Activated naive CD4-positive, alpha-beta T cell treated with anti-CD3 and anti-CD28 coated beads, Interleukin-2, amount 50 U/mL, for 24 hours (primary cell): ENCODE measurements at regions not wholly inside any gene's neighbourhood (a gene's known extent, or its start where the extent isn't known, plus 50 kb on each side); places are given as distances from the start of the nearest gene placed in this dataset.

ENCODE experiments used
- H3K27ac Mint-ChIP-seq: one replicate; pipeline ENCODE4 v1.8.0; 2021; ENCODE audit warnings: mild to moderate bottlenecking, mixed read lengths
- H3K27me3 Mint-ChIP-seq: one replicate; pipeline ENCODE4 v1.8.0; 2021; ENCODE audit warnings: mixed read lengths
- H3K36me3 Mint-ChIP-seq: one replicate; pipeline ENCODE4 v1.8.0; 2021; ENCODE audit warnings: mixed read lengths
- H3K4me1 Mint-ChIP-seq: one replicate; pipeline ENCODE4 v1.8.0; 2021; ENCODE audit warnings: mixed read lengths
- H3K4me3 Mint-ChIP-seq: one replicate; pipeline ENCODE4 v1.8.0; 2021; ENCODE audit warnings: mild to moderate bottlenecking, mixed read lengths
- H3K9me3 Mint-ChIP-seq: one replicate; pipeline ENCODE4 v1.8.0; 2021; ENCODE audit warnings: mixed read lengths

- Mint-ChIP-seq H3K4me1 (no peaks in the 10 kb centered on the region), H3K36me3 (no peaks in the 10 kb centered on the region), H3K9me3 (no peaks in the 10 kb centered on the region), H3K27ac (no peak overlapping the region), H3K27me3 (peaks cover 4% of the 10 kb centered on the region), H3K4me3 (no peak overlapping the region)
Observed at GRCh38 chr6:40928307-40928706, 110.7 kb downstream of the UNC5CL start.

GRCh38 chr6:40925341-40925740 is 113.7 kb downstream of the UNC5CL start:
- peaks cover 4% of the 10 kb centered on the region for H3K27me3 Mint-ChIP-seq
- no peak overlapping the region for H3K4me3 Mint-ChIP-seq
- no peaks in the 10 kb centered on the region for H3K36me3 Mint-ChIP-seq
- H3K9me3 Mint-ChIP-seq: no peaks in the 10 kb centered on the region
- H3K4me1 Mint-ChIP-seq: no peaks in the 10 kb centered on the region
- H3K27ac Mint-ChIP-seq: no peak overlapping the region

GRCh38 chr6:40924839-40925238 is 114.2 kb downstream of the UNC5CL start:
- Mint-ChIP-seq H3K4me1 (no peaks in the 10 kb centered on the region), H3K27ac (no peak overlapping the region), H3K9me3 (no peaks in the 10 kb centered on the region), H3K36me3 (no peaks in the 10 kb centered on the region), H3K27me3 (peaks cover 4% of the 10 kb centered on the region), H3K4me3 (no peak overlapping the region)

DNA sequence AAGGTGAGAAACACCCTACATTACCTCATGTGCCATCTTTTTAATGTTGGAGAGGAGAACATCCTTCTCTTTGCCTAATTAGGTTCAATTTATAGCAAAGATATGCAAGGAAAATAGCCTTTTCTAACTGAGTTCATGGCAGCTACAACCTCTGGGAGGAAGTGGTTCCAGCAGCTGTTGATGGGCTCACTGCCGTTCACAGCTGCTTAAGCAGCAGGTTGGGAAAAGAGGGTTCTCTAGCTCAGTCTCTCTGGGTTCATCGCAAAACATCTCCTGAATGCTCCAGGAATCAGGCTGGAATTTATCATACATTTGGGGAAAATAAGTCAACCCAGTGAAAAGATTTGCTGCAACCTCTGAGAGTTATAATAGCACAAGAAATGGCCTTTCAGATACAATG is 115.1 kb downstream of the UNC5CL start:
- peaks cover 6% of the 10 kb centered on the region for H3K27me3 Mint-ChIP-seq
- H3K4me3 Mint-ChIP-seq: no peak overlapping the region
- no peak overlapping the region for H3K27ac Mint-ChIP-seq
- no peaks in the 10 kb centered on the region for H3K4me1 Mint-ChIP-seq
- no peaks in the 10 kb centered on the region for H3K36me3 Mint-ChIP-seq
- H3K9me3 Mint-ChIP-seq: no peaks in the 10 kb centered on the region

- Mint-ChIP-seq H3K36me3 (no peaks in the 10 kb centered on the region), H3K9me3 (no peaks in the 10 kb centered on the region), H3K27ac (no peak overlapping the region), H3K4me1 (no peaks in the 10 kb centered on the region), H3K27me3 (peaks cover 6% of the 10 kb centered on the region), H3K4me3 (no peak overlapping the region)
Observed at GRCh38 chr6:40923326-40923725, 115.7 kb downstream of the UNC5CL start.

- Mint-ChIP-seq H3K36me3 (no peaks in the 10 kb centered on the region), H3K9me3 (no peaks in the 10 kb centered on the region), H3K4me3 (no peak overlapping the region), H3K27ac (no peak overlapping the region), H3K27me3 (peaks cover 6% of the 10 kb centered on the region), H3K4me1 (no peaks in the 10 kb centered on the region)
Observed at GRCh38 chr6:40922281-40922680, 116.7 kb downstream of the UNC5CL start.

DNA sequence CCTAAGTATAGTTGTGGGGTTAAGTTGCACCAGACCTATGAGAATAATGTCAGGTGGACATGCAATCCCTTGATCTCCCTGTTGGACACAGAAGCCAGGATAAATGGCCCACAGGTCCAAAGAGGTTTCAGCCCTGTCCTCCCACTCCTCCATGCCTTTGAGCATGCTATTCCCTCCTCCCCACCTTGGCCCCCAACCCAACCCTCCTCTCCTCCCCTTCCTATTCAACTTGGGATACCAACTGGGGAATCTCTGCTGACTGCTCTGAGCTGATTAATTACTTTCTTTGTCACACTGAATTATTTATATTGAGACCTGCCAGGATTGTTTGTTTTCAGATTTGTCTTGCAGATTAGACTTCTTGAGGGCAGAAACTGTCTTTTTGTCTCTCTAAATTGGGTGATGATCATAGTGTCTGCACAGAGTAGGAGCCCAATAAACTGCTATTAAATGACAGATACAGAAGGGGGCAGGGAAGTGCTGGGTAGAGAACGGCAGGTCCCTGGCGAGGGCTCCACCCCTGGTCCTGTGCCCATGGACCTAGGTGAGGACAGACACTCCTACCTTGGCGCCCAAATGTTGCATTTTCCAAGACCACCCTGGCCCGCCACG is 120.9 kb downstream of the UNC5CL start:
- Mint-ChIP-seq H3K4me1 (no peaks in the 10 kb centered on the region), H3K36me3 (no peaks in the 10 kb centered on the region), H3K4me3 (no peak overlapping the region), H3K27ac (no peak overlapping the region), H3K27me3 (peaks cover 6% of the 10 kb centered on the region), H3K9me3 (no peaks in the 10 kb centered on the region)

DNA sequence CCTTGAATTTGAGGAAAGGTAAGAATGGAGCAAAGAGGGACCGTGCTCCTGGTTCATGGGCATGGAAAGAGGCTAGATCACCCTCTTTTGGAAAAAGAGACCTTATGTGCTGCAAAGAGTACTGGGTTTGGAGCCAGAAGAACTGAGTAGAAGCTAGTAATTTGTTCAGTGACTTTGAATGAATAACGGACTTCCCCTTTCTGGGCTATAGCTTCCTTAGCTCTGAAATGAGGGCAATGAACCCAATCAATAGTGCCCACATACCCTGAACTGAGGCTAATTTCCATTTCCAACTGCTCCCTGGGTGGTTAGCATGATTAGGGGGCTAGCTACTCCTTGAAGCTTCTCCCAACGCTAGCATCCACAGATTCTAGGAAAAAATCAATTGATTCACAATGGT is 121.4 kb downstream of the UNC5CL start:
- H3K27ac Mint-ChIP-seq: no peak overlapping the region
- no peak overlapping the region for H3K4me3 Mint-ChIP-seq
- peaks cover 6% of the 10 kb centered on the region for H3K27me3 Mint-ChIP-seq
- no peaks in the 10 kb centered on the region for H3K4me1 Mint-ChIP-seq
- no peaks in the 10 kb centered on the region for H3K36me3 Mint-ChIP-seq
- H3K9me3 Mint-ChIP-seq: no peaks in the 10 kb centered on the region

GRCh38 chr6:40916845-40917244 is 122.2 kb downstream of the UNC5CL start:
- no peak overlapping the region for H3K27ac Mint-ChIP-seq
- no peaks in the 10 kb centered on the region for H3K9me3 Mint-ChIP-seq
- H3K4me1 Mint-ChIP-seq: no peaks in the 10 kb centered on the region
- H3K27me3 Mint-ChIP-seq: peaks cover 6% of the 10 kb centered on the region
- H3K4me3 Mint-ChIP-seq: no peak overlapping the region
- no peaks in the 10 kb centered on the region for H3K36me3 Mint-ChIP-seq

DNA sequence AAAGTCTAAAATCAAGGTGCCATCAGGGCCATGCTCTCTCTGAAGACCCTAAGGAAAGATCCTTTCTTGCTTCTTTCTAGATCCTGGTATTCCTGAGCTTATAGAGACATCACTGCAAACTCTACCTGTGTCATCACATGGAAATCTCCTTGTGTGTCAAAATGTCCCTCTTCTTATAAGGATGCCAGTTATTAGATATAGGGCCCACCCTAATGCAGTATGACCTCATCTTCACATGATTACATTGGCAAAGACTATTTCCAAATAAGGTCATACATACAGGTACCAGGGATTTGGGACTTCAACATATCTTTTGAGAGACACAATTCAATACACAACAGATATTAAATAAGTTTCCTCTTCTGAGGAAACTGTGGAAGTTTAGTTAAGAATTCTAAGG is 123.9 kb downstream of the UNC5CL start:
- Mint-ChIP-seq H3K9me3 (no peaks in the 10 kb centered on the region), H3K27me3 (peaks cover 6% of the 10 kb centered on the region), H3K27ac (no peak overlapping the region), H3K4me1 (no peaks in the 10 kb centered on the region), H3K36me3 (no peaks in the 10 kb centered on the region), H3K4me3 (no peak overlapping the region)

DNA sequence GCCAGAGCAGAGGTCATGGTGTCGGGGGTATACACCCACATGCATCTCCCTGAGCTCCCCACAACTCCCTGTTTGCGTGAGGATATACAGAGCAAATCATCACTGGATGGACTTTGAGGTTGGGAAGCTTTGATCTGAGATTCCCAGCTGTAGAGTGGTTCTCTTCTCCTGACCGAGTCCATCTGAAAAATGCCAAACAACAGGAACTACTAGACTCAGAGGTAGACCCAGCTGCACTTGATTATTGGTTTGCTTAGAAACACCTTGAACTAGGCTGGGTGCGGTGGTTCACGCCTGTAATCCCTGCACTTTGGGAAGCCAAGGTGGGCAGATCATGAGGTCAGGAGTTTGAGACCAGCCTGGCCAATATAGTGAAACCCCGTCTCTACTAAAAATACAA is 125.0 kb downstream of the UNC5CL start:
- Mint-ChIP-seq H3K9me3 (no peaks in the 10 kb centered on the region), H3K27me3 (peaks cover 5% of the 10 kb centered on the region), H3K4me3 (no peak overlapping the region), H3K36me3 (no peaks in the 10 kb centered on the region), H3K27ac (no peak overlapping the region), H3K4me1 (no peaks in the 10 kb centered on the region)

GRCh38 chr6:40912158-40912946 is 126.7 kb downstream of the UNC5CL start:
- Mint-ChIP-seq H3K4me1 (no peaks in the 10 kb centered on the region), H3K27ac (no peak overlapping the region), H3K36me3 (no peaks in the 10 kb centered on the region), H3K27me3 (peaks cover 4% of the 10 kb centered on the region), H3K9me3 (no peaks in the 10 kb centered on the region), H3K4me3 (no peak overlapping the region)

- no peaks in the 10 kb centered on the region for H3K4me1 Mint-ChIP-seq
- no peaks in the 10 kb centered on the region for H3K36me3 Mint-ChIP-seq
- H3K27me3 Mint-ChIP-seq: peaks cover 2% of the 10 kb centered on the region
- H3K27ac Mint-ChIP-seq: no peak overlapping the region
- H3K4me3 Mint-ChIP-seq: no peak overlapping the region
- H3K9me3 Mint-ChIP-seq: no peaks in the 10 kb centered on the region
Observed at GRCh38 chr6:40910260-40910893, 128.6 kb downstream of the UNC5CL start.

GRCh38 chr6:40909811-40910210 is 129.2 kb downstream of the UNC5CL start:
- Mint-ChIP-seq H3K27me3 (peaks cover 2% of the 10 kb centered on the region), H3K4me3 (no peak overlapping the region), H3K27ac (no peak overlapping the region), H3K4me1 (no peaks in the 10 kb centered on the region), H3K36me3 (no peaks in the 10 kb centered on the region), H3K9me3 (no peaks in the 10 kb centered on the region)

DNA sequence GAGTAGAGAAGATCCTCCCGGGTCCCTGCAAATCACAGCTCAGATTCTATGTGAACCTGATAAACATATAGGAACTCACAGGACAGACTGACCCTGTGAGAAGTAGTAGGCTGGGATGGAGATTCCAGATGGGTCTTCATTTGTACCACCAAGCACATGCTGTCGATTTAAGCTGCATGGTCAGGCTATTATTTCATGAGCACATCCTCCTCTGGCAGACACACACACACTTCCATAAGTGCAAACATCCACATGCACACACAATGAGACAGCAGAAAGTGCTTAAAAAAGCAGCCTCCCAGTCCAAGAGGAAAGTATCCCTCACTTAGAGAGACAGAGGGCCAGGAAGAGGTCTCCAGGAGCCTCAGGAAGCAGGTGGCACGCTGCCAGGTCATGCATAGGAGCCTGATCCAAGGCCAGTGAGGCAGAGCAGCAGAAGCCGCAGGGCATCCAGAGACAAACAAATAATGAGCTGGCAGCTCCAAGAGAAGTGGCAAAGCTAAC is 131.8 kb downstream of the UNC5CL start:
- no peaks in the 10 kb centered on the region for H3K27me3 Mint-ChIP-seq
- H3K36me3 Mint-ChIP-seq: no peaks in the 10 kb centered on the region
- no peak overlapping the region for H3K4me3 Mint-ChIP-seq
- H3K4me1 Mint-ChIP-seq: no peaks in the 10 kb centered on the region
- no peaks in the 10 kb centered on the region for H3K9me3 Mint-ChIP-seq
- H3K27ac Mint-ChIP-seq: no peak overlapping the region

DNA sequence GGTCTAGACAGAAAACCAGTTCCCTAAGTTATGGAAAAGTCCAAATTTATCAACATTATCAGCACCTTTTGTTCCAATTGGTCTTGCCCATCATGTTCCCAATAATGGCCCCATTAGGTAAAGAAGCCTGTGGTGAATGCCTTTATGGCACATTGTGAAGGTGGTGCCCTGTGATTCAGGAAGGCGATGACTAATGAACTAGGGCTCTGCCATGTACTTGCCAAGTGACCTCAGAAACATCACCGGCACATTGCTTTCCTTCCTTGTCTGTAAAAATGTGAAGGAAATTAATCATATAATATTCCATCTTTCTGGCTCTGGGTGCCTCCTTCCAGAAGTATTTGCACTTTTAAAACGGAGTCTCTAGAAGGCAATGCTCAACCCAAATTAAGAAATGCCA is 132.3 kb downstream of the UNC5CL start:
- Mint-ChIP-seq H3K27ac (no peak overlapping the region), H3K4me3 (no peak overlapping the region), H3K4me1 (no peaks in the 10 kb centered on the region), H3K36me3 (no peaks in the 10 kb centered on the region), H3K27me3 (no peaks in the 10 kb centered on the region), H3K9me3 (no peaks in the 10 kb centered on the region)
